Neuronal stem cell (in vitro differentiated cells): ENCODE measurements at regions not wholly inside any gene's neighbourhood (a gene's known extent, or its start where the extent isn't known, plus 50 kb on each side); places are given as distances from the start of the nearest gene placed in this dataset.

Source experiments
- DNase-seq: peaks from one replicate; pipeline ENCODE4 v3.0.0-alpha.2; 2013; ENCODE audit warnings: low spot score
- H2AFZ ChIP-seq: one replicate; pipeline ENCODE4 v1.6.1; 2013; ENCODE audit warnings: mild to moderate bottlenecking, low read length, inconsistent platforms
- H2AK5ac ChIP-seq: 2 replicates; pipeline ENCODE4 v1.6.1; 2013; ENCODE audit warnings: low read depth, mild to moderate bottlenecking, inconsistent platforms, low read length, moderate library complexity, mixed read lengths
- H2BK120ac ChIP-seq: 2 replicates; pipeline ENCODE4 v1.6.1; 2013; ENCODE audit warnings: low read depth, mild to moderate bottlenecking, inconsistent platforms, low read length, moderate library complexity, mixed read lengths
- H2BK12ac ChIP-seq: one replicate; pipeline ENCODE4 v1.6.1; 2013; ENCODE audit warnings: low read length, inconsistent platforms
- H2BK15ac ChIP-seq: 2 replicates; pipeline ENCODE4 v1.6.1; 2013; ENCODE audit warnings: mild to moderate bottlenecking, low read length, inconsistent platforms, mixed read lengths
- H2BK5ac ChIP-seq: one replicate; pipeline ENCODE4 v1.6.1; 2013; ENCODE audit warnings: inconsistent platforms, mild to moderate bottlenecking, low read length, moderate library complexity
- H3K14ac ChIP-seq: one replicate; pipeline ENCODE4 v1.6.1; 2013; ENCODE audit warnings: low read length, inconsistent platforms
- H3K18ac ChIP-seq: 2 replicates; pipeline ENCODE4 v1.6.1; 2013; ENCODE audit warnings: low read length, inconsistent platforms
- H3K23ac ChIP-seq: 2 replicates; pipeline ENCODE4 v1.6.1; 2013; ENCODE audit warnings: low read depth, mild to moderate bottlenecking, mixed read lengths, low read length, inconsistent platforms; ENCODE audit not compliant: poor library complexity
- H3K27ac ChIP-seq: replicated peaks from 3 replicates; pipeline ENCODE4 v1.5.1; 2013; ENCODE audit warnings: low read length, inconsistent platforms
- H3K27me3 ChIP-seq, 3 experiments: 2 replicates each; pipeline ENCODE4 v1.6.1; 2013; ENCODE audit warnings: low read length in 3 of 3, mild to moderate bottlenecking in 2 of 3, inconsistent platforms in 1 of 3, low read depth in 1 of 3, mixed read lengths in 1 of 3, moderate library complexity in 1 of 3; ENCODE audit not compliant: control insufficient read depth in 3 of 3, insufficient read depth in 3 of 3
- H3K36me3 ChIP-seq, 2 donors: replicated peaks in 1 of 2; 2 replicates each; pipeline ENCODE4 v1.6.1; 2013; ENCODE audit warnings: low read length in 2 of 2; ENCODE audit not compliant: control insufficient read depth in 2 of 2, insufficient read depth in 2 of 2
- H3K4ac ChIP-seq: 2 replicates; pipeline ENCODE4 v1.6.1; 2013; ENCODE audit warnings: inconsistent platforms, mild to moderate bottlenecking, low read length, moderate library complexity
- H3K4me1 ChIP-seq, 2 donors: 1 replicate in 1 of 2; 2 replicates in 1 of 2; pipeline ENCODE4 v1.6.1; 2013; ENCODE audit warnings: low read length in 2 of 2, low read depth in 1 of 2; ENCODE audit not compliant: control insufficient read depth in 2 of 2, insufficient read depth in 1 of 2
- H3K4me2 ChIP-seq: one replicate; pipeline ENCODE4 v1.6.1; 2013; ENCODE audit warnings: mild to moderate bottlenecking, low read length, inconsistent platforms; ENCODE audit not compliant: insufficient read depth, poor library complexity, severe bottlenecking
- H3K4me3 ChIP-seq, 2 donors: 2 replicates each; pipeline ENCODE4 v1.5.1; 2013; ENCODE audit warnings: low read length in 2 of 2, mild to moderate bottlenecking in 2 of 2, inconsistent platforms in 1 of 2, moderate library complexity in 1 of 2
- H3K79me1 ChIP-seq: one replicate; pipeline ENCODE4 v1.6.1; 2013; ENCODE audit warnings: low read depth, mild to moderate bottlenecking, inconsistent platforms, low read length, moderate library complexity
- H3K9ac ChIP-seq: one replicate; pipeline ENCODE4 v1.6.1; 2013; ENCODE audit warnings: mild to moderate bottlenecking, low read depth, low read length, inconsistent platforms; ENCODE audit not compliant: poor library complexity
- H3K9me3 ChIP-seq, 2 donors: replicated peaks in 1 of 2; 2 replicates each; pipeline versions ENCODE3 to v1.6.1; 2013; ENCODE audit warnings: low read length in 2 of 2, mild to moderate bottlenecking in 2 of 2, inconsistent platforms in 1 of 2, low read depth in 1 of 2, mixed read lengths in 1 of 2, moderate library complexity in 1 of 2; ENCODE audit not compliant: control insufficient read depth in 2 of 2, insufficient read depth in 1 of 2
- H4K8ac ChIP-seq: one replicate; pipeline ENCODE4 v1.6.1; 2013; ENCODE audit warnings: low read depth, mild to moderate bottlenecking, inconsistent platforms, low read length, moderate library complexity
- H4K91ac ChIP-seq: one replicate; pipeline ENCODE4 v1.6.1; 2013; ENCODE audit warnings: low read length, low read depth, mild to moderate bottlenecking, inconsistent platforms; ENCODE audit not compliant: poor library complexity
- WGBS, 2 donors: extraction: QIAGEN DNeasy Blood & Tissue Kit; methylation state at CpG; one replicate each; pipeline ENCODE4 v1.1.7; 2013; ENCODE audit warnings: missing lambda C conversion rate in 2 of 2, mixed read lengths in 1 of 2; ENCODE audit not compliant: insufficient read length in 2 of 2, insufficient replicate concordance in 1 of 2; ENCODE audit errors: extremely low coverage in 2 of 2; 5-methylcytosine and 5-hydroxymethylcytosine counted together

GRCh38 chr1:209215826-209216225, 367.7 kb upstream of the CAMK1G start:
- Histone ChIP-seq H2BK15ac (peak overlapping the region; percentile 32), H2AFZ (no peak overlapping the region), H3K79me1 (no peaks in the 10 kb centered on the region), H3K23ac (peak overlapping the region; percentile 60), H2BK120ac (no peak overlapping the region), H3K36me3 (no peaks in the 10 kb centered on the region), H2BK12ac (no peak overlapping the region), H2BK5ac (no peak overlapping the region), H2AK5ac (peak overlapping the region; percentile 66), H3K4me1 (peaks cover 0 to 1% of the 10 kb centered on the region in 2 donors), H3K27me3 (no peaks in the 10 kb centered on the region), H4K8ac (no peak overlapping the region), H3K4me3 (no peak overlapping the region), H3K18ac (peak overlapping the region; percentile 74), H3K9me3 (peaks cover 0 to 4% of the 10 kb centered on the region in 2 donors), H3K9ac (no peak overlapping the region), H3K4ac (no peak overlapping the region), H3K14ac (no peak overlapping the region), H3K4me2 (no peak overlapping the region), H3K27ac (no peak overlapping the region), H4K91ac (no peak overlapping the region)
- DNase-seq, result no peak

GRCh38 chr1:209218113-209218512, 365.4 kb upstream of the CAMK1G start:
- H2BK15ac ChIP-seq, result no peak overlapping the region
- H3K27ac ChIP-seq, result no peak overlapping the region
- H3K14ac ChIP-seq, result no peak overlapping the region
- no peak for DNase-seq
- H3K9ac ChIP-seq, result no peak overlapping the region
- no peak overlapping the region for H3K18ac ChIP-seq
- H2AK5ac ChIP-seq, result no peak overlapping the region
- no peak overlapping the region for H2BK5ac ChIP-seq
- H3K23ac ChIP-seq, result no peak overlapping the region
- no peak overlapping the region for H3K4ac ChIP-seq
- no peaks in the 10 kb centered on the region for H3K79me1 ChIP-seq
- no peak overlapping the region for H3K4me2 ChIP-seq
- peaks cover 0 to 1% of the 10 kb centered on the region in 2 donors for H3K4me1 ChIP-seq
- no peak overlapping the region for H2AFZ ChIP-seq
- H3K27me3 ChIP-seq, result no peaks in the 10 kb centered on the region
- no peak overlapping the region for H4K91ac ChIP-seq
- no peak overlapping the region for H4K8ac ChIP-seq
- no peak overlapping the region for H2BK12ac ChIP-seq
- peaks cover 0 to 4% of the 10 kb centered on the region in 2 donors for H3K9me3 ChIP-seq
- no peak overlapping the region for H2BK120ac ChIP-seq
- H3K4me3 ChIP-seq, result no peak overlapping the region
- no peaks in the 10 kb centered on the region for H3K36me3 ChIP-seq

GRCh38 chr1:209218981-209219380, 364.5 kb upstream of the CAMK1G start:
- Histone ChIP-seq H3K9ac (no peak overlapping the region), H3K4me2 (no peak overlapping the region), H3K4ac (no peak overlapping the region), H2AK5ac (no peak overlapping the region), H2BK15ac (no peak overlapping the region), H3K4me3 (no peak overlapping the region), H3K4me1 (peaks cover 0 to 1% of the 10 kb centered on the region in 2 donors), H3K14ac (no peak overlapping the region), H3K18ac (no peak overlapping the region), H2BK12ac (no peak overlapping the region), H2AFZ (no peak overlapping the region), H4K91ac (no peak overlapping the region), H3K27me3 (no peaks in the 10 kb centered on the region), H3K79me1 (no peaks in the 10 kb centered on the region), H2BK120ac (no peak overlapping the region), H3K27ac (no peak overlapping the region), H2BK5ac (no peak overlapping the region), H3K36me3 (no peaks in the 10 kb centered on the region), H3K23ac (no peak overlapping the region), H4K8ac (no peak overlapping the region), H3K9me3 (peaks cover 0 to 4% of the 10 kb centered on the region in 2 donors)
- DNase-seq, result no peak
- no CpG with 5 or more reads among the region's 3 CpGs for WGBS, 2 donors

GRCh38 chr1:209219791-209220524, 363.6 kb upstream of the CAMK1G start:
- Histone ChIP-seq H3K23ac (no peak overlapping the region), H4K8ac (no peak overlapping the region), H3K27ac (no peak overlapping the region), H3K9ac (no peak overlapping the region), H3K4me1 (peaks cover 0 to 1% of the 10 kb centered on the region in 2 donors), H3K27me3 (no peaks in the 10 kb centered on the region), H3K79me1 (no peaks in the 10 kb centered on the region), H3K4ac (no peak overlapping the region), H2BK120ac (no peak overlapping the region), H3K36me3 (no peaks in the 10 kb centered on the region), H2AK5ac (no peak overlapping the region), H3K14ac (no peak overlapping the region), H3K18ac (no peak overlapping the region), H2BK15ac (no peak overlapping the region), H3K4me2 (no peak overlapping the region), H2AFZ (no peak overlapping the region), H2BK12ac (no peak overlapping the region), H3K9me3 (peaks cover 0 to 4% of the 10 kb centered on the region in 2 donors), H3K4me3 (no peak overlapping the region), H4K91ac (no peak overlapping the region), H2BK5ac (no peak overlapping the region)
- WGBS, 2 donors, result no CpG with 5 or more reads among the region's 16 CpGs
- no peak for DNase-seq
